Gastroesophageal sphincter (tissue), 3 donors: ENCODE measurements at regions not wholly inside any gene's neighbourhood (a gene's known extent, or its start where the extent isn't known, plus 50 kb on each side); places are given as distances from the start of the nearest gene placed in this dataset.

Source experiments
- EP300 ChIP-seq: sonication (generic); formaldehyde crosslinking; IDR thresholded peaks from one replicate; pipeline ENCODE4 v1.6.1; 2017; ENCODE audit warnings: antibody characterized with exemption, mild to moderate bottlenecking
- POLR2A ChIP-seq, 2 donors: fragments of 450-650 bp; IDR thresholded peaks; one replicate each; pipeline ENCODE4 v1.6.1; 2017; ENCODE audit warnings: antibody characterized with exemption in 2 of 2, mild to moderate bottlenecking in 2 of 2, moderate library complexity in 1 of 2
- TF ChIP-seq, protein P1 (sequence below), 4 experiments: fragments of 200-600 bp in 2 of 4; fragments of 450-650 bp in 2 of 4; sonication (generic) in 1 of 4; IDR thresholded peaks; one replicate each; pipeline ENCODE4 v1.5.1; 2017 to 2019; ENCODE audit warnings: antibody characterized with exemption in 4 of 4, mild to moderate bottlenecking in 2 of 4, moderate library complexity in 2 of 4

DNA sequence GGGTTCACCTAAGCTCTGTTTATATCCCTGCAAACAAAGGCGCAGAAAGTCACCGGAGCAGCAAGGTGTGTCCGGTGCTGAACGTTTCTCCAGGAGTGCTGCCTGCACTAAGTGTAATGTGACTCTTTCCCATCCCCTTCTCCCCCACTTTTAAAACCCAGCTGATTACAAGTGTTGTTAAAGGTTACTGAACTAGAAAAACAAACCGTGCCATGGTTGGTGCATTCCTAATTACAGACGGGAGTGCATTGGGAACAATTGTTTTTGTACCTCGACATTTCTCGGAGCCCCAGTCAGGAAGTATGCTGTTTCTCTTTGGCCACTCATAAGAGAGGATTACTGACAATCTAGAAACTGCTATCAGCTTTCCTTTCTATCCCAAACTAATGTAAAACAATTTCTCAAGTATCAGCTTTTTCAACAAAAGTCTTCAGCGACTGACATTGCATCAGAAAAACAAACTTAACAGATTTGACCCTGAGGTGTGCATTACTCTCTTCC lies 441.0 kb upstream of the SALL1 start:
- TF ChIP-seq, protein P1, sequence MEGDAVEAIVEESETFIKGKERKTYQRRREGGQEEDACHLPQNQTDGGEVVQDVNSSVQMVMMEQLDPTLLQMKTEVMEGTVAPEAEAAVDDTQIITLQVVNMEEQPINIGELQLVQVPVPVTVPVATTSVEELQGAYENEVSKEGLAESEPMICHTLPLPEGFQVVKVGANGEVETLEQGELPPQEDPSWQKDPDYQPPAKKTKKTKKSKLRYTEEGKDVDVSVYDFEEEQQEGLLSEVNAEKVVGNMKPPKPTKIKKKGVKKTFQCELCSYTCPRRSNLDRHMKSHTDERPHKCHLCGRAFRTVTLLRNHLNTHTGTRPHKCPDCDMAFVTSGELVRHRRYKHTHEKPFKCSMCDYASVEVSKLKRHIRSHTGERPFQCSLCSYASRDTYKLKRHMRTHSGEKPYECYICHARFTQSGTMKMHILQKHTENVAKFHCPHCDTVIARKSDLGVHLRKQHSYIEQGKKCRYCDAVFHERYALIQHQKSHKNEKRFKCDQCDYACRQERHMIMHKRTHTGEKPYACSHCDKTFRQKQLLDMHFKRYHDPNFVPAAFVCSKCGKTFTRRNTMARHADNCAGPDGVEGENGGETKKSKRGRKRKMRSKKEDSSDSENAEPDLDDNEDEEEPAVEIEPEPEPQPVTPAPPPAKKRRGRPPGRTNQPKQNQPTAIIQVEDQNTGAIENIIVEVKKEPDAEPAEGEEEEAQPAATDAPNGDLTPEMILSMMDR (IDR thresholded peaks at IDR 0.05) = no peak
- no peak for TF ChIP-seq POLR2A (IDR thresholded peaks at IDR 0.05)
- no peak for TF ChIP-seq EP300
